ENCODE measurements at regions not wholly inside any gene's neighbourhood (a gene's known extent, or its start where the extent isn't known, plus 50 kb on each side); places are given as distances from the start of the nearest gene placed in this dataset.
"Not testable (repeated sequence)": the region's sequence is repeated elsewhere in the genome, so short reads cannot be mapped to it uniquely, and the experiment has no call there.

DNA sequence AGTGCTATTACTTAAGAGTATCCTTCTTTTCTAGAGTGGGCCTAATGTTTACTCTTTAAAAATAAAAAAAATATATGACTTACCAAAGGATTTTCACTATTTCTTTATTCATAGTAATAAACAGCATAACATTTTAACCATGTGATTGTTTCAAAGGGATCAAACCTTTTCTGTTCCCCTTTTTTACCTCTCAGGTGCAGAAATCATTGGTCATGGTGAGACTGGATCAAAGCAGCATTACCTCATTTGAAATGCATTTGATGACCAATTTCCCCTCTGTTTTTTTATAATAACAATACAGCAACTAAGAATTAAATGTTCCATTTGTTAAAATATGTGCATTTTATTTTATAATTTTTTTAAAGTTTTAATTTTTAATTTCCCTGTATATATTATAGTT is 598.0 kb upstream of the RGMB start:
- no peak for DNase-seq (ENCODE audit: low spot score)
- in situ Hi-C loops (cut with MboI; ENCODE audit: low pct_unique_long_range_greater_than_20kb, low sequenced_read_pairs, unreplicated experiment) = no loop called here
- TF ChIP-seq, protein P1, sequence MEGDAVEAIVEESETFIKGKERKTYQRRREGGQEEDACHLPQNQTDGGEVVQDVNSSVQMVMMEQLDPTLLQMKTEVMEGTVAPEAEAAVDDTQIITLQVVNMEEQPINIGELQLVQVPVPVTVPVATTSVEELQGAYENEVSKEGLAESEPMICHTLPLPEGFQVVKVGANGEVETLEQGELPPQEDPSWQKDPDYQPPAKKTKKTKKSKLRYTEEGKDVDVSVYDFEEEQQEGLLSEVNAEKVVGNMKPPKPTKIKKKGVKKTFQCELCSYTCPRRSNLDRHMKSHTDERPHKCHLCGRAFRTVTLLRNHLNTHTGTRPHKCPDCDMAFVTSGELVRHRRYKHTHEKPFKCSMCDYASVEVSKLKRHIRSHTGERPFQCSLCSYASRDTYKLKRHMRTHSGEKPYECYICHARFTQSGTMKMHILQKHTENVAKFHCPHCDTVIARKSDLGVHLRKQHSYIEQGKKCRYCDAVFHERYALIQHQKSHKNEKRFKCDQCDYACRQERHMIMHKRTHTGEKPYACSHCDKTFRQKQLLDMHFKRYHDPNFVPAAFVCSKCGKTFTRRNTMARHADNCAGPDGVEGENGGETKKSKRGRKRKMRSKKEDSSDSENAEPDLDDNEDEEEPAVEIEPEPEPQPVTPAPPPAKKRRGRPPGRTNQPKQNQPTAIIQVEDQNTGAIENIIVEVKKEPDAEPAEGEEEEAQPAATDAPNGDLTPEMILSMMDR (IDR thresholded peaks at IDR 0.05; ENCODE audit: extremely low read depth, insufficient read depth, missing control alignments) = no peak

DNA sequence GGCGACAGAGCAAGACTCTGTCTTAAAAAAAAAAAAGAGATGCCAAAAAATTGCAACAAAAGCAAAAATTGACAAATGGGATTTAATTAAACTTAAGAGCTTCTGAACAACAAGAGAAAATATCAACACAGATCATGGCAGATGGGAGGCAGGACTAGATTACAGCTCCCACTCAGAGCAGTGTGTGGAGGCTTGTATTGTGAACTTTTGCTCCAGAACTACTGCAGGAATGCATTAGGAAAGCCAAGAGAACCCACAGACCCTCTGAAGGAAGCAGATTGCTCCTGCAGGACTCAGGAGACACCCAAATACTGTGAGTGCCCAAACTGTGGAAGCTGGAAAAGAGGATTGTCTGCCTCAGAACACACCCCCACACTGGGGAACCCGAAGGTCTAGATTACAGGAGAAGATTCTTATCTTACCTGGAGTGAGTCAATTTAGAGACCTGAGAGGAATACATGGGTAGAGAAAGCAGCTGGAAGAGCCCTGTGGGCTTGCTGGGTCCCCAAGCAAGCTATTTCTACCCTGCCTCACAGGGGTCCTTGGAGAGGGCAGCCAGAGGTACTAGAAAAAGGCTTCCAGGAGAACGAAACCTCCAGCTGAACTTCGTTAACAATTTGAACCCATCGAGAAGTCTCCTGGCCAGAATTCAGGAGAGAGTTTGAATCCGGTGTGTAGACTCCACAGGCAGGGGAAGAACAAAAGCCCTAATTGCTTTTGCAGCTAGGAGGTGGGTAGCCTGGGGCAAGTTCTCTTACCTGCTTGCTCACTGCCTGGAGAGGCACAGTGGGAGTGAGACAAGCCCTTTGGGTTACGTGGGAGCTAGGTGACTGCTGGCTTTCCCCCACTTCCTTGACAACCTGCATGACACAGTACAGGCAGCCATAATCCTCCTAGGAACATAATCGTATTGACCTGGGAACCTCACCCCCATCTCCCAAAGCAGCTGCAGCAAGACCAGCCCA is 593.4 kb upstream of the RGMB start:
- DNase-seq (ENCODE audit: low spot score) = no peak
- TF ChIP-seq, protein P1 (IDR thresholded peaks at IDR 0.05; ENCODE audit: extremely low read depth, insufficient read depth, missing control alignments) = no peak
- in situ Hi-C loops (cut with MboI; ENCODE audit: low pct_unique_long_range_greater_than_20kb, low sequenced_read_pairs, unreplicated experiment) = no loop called here

DNA sequence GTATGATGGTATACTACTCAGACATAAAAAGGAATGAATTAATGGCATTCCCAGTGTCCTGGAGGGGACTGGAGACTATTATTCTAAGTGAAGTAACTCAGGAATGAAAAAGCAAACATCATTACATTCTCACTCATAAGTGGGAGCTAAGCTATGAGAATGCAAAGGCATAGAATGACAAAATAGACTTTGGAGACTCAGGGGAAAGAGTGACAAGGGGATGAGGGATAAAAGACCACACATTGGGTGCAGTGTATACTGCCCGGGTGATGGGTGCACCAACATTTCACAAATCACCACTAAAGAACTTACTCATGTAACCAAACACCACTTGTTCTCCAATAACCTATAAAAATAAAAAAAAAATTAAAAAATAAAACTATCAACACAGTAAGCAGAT is 587.3 kb upstream of the RGMB start:
- DNase-seq (ENCODE audit: low spot score) = no peak
- TF ChIP-seq, protein P1 (IDR thresholded peaks at IDR 0.05; ENCODE audit: extremely low read depth, insufficient read depth, missing control alignments) = no peak
- in situ Hi-C loops (cut with MboI; ENCODE audit: low pct_unique_long_range_greater_than_20kb, low sequenced_read_pairs, unreplicated experiment) = no loop called here

DNA sequence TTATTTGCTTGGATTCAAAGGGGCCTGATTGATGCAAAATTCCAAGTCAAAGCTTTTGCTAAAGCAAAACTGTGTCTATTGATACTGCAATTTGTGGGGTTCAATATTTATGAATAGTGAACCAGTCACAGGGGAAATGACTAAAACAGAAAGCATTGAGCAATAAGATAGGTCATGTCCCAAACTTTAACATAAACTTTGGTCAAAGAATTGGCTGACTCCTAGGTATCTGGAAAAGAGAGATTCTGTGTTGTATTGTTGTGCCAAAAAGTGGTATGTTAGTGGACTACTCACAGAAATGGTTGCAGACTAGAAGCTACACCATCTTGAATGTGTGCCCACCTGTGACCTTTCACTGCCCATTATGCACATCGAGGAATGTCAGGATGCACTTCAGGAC is 585.5 kb upstream of the RGMB start:
- TF ChIP-seq, protein P1 (IDR thresholded peaks at IDR 0.05; ENCODE audit: extremely low read depth, insufficient read depth, missing control alignments) = no peak
- DNase-seq (ENCODE audit: low spot score) = no peak
- in situ Hi-C loops (cut with MboI; ENCODE audit: low pct_unique_long_range_greater_than_20kb, low sequenced_read_pairs, unreplicated experiment) = no loop called here

DNA sequence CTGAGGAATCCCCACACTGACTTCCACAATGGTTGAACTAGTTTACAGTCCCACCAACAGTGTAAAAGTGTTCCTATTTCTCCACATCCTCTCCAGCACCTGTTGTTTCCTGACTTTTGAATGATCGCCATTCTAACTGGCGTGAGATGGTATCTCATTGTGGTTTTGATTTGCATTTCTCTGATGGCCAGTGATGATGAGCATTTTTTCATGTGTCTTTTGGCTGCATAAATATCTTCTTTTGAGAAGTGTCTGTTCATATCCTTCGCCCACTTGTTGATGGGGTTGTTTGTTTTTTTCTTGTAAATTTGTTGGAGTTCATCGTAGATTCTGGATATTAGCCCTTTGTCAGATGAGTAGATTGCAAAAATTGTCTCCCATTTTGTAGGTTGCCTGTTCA is 583.1 kb upstream of the RGMB start:
- in situ Hi-C loops (cut with MboI; ENCODE audit: low pct_unique_long_range_greater_than_20kb, low sequenced_read_pairs, unreplicated experiment); DNase-seq (ENCODE audit: low spot score): not testable (repeated sequence)

DNA sequence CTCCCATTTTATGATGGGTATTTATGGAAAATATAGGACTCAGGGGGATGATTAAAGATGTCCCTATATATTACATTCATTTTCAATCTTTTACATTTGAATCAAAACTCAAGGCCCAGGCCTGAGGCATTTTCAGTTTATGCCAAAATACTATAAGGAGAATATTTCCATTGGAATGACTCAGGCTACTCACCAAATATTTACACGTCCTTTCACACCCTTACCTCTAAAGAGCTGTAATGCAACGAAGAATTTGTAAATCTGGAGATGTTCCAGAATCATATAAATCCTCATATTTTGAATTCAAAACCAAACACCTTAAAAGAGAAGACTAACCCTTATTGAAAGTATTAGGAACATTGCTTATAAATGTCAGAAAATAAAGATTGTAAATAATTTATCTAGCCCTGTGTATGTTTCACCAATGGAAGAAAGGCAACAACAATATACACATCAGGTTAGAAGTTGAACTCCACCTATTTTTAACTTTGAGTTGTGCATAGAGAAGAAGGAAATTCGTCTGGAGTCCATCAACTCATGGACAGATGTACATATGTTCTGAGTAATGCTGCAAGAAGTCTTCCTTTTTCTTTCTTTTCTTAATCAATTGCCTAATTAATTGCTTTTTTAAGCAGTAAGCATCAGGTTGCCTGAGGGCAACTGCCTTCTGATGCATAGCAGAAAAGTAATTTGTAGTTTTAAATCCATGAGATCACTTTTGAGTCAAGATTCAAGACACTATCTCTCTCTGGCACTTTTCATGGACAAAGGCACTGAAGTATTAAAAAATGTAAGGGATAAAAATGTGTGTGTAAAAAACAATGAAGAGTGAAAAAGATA is 579.3 kb upstream of the RGMB start:
- in situ Hi-C loops (cut with MboI; ENCODE audit: low pct_unique_long_range_greater_than_20kb, low sequenced_read_pairs, unreplicated experiment) = no loop called here
- no peak for DNase-seq (ENCODE audit: low spot score)
- TF ChIP-seq, protein P1 (IDR thresholded peaks at IDR 0.05; ENCODE audit: extremely low read depth, insufficient read depth, missing control alignments) = no peak

All from GM13977 (cell line).